OCI-LY1 (cell line): ENCODE measurements at regions not wholly inside any gene's neighbourhood (a gene's known extent, or its start where the extent isn't known, plus 50 kb on each side); places are given as distances from the start of the nearest gene placed in this dataset.

Source experiments
- H2AFZ ChIP-seq: fragments of 200-600 bp; sonication (generic), shearing (Covaris generic); 2 replicates; pipeline ENCODE4 v1.6.0; 2014; ENCODE audit warnings: antibody characterized with exemption, mild to moderate bottlenecking, low read length
- H3F3A ChIP-seq: fragments of 200-600 bp; sonication (generic), shearing (Covaris generic); 2 replicates; pipeline ENCODE4 v1.6.0; 2014; ENCODE audit warnings: mild to moderate bottlenecking, antibody characterized with exemption, low read length, moderate library complexity; ENCODE audit not compliant: insufficient read depth
- H3K27ac ChIP-seq: fragments of 200-600 bp; sonication (generic); 2 replicates; pipeline ENCODE4 v1.5.1; 2014; ENCODE audit warnings: low read length, mixed run types, mild to moderate bottlenecking, low read depth; ENCODE audit not compliant: poor library complexity, severe bottlenecking
- H3K27me3 ChIP-seq: fragments of 200-600 bp; sonication (generic); 2 replicates; pipeline ENCODE4 v1.6.0; 2014; ENCODE audit warnings: antibody characterized with exemption, mild to moderate bottlenecking, low read length, moderate library complexity; ENCODE audit not compliant: insufficient read depth
- H3K36me3 ChIP-seq: fragments of 200-600 bp; sonication (generic); 2 replicates; pipeline ENCODE4 v1.6.1; 2014; ENCODE audit warnings: mild to moderate bottlenecking, antibody characterized with exemption, low read length, moderate library complexity, mixed read lengths; ENCODE audit not compliant: insufficient read depth
- H3K4me1 ChIP-seq: fragments of 200-600 bp; sonication (generic); 2 replicates; pipeline ENCODE4 v1.5.1; 2014; ENCODE audit warnings: mild to moderate bottlenecking, low read length, moderate library complexity; ENCODE audit not compliant: insufficient read depth, severe bottlenecking
- H3K4me2 ChIP-seq: fragments of 200-600 bp; sonication (generic), shearing (Covaris generic); 2 replicates; pipeline ENCODE4 v1.6.1; 2014; ENCODE audit warnings: low read length
- H3K4me3 ChIP-seq: fragments of 200-600 bp; sonication (generic); 2 replicates; pipeline ENCODE4 v1.5.1; 2014; ENCODE audit warnings: low read length, low read depth, mild to moderate bottlenecking, mixed read lengths; ENCODE audit not compliant: poor library complexity, severe bottlenecking
- H3K79me2 ChIP-seq: fragments of 200-600 bp; shearing (Covaris generic); 2 replicates; pipeline ENCODE4 v1.6.1; 2016; ENCODE audit warnings: mixed run types, low read length, mixed read lengths; ENCODE audit not compliant: insufficient read depth
- H3K9ac ChIP-seq: fragments of 200-600 bp; sonication (generic), shearing (Covaris generic); 2 replicates; pipeline ENCODE4 v1.6.1; 2014; ENCODE audit warnings: mild to moderate bottlenecking, low read length, mixed read lengths
- H3K9me2 ChIP-seq: fragments of 200-600 bp; sonication (generic), shearing (Covaris generic); 2 replicates; pipeline ENCODE4 v1.6.1; 2014; ENCODE audit warnings: low read depth, mild to moderate bottlenecking, low read length, mixed read lengths
- H3K9me3 ChIP-seq: fragments of 200-600 bp; shearing (Covaris generic); 2 replicates; pipeline ENCODE4 v1.6.1; 2014; ENCODE audit warnings: low read length, mixed read lengths
- H4K20me1 ChIP-seq: fragments of 200-600 bp; sonication (generic), shearing (Covaris generic); 2 replicates; pipeline ENCODE4 v1.6.0; 2016; ENCODE audit warnings: mild to moderate bottlenecking, low read length; ENCODE audit not compliant: insufficient read depth
- CTCF ChIP-seq: fragments of 200-600 bp; sonication (generic), shearing (Covaris generic); IDR thresholded peaks from 2 replicates; pipeline ENCODE4 v1.5.1; 2017; ENCODE audit warnings: mild to moderate bottlenecking, antibody characterized with exemption, low read length, moderate library complexity, mixed read lengths
- EZH2 ChIP-seq: fragments of 200-600 bp; sonication (generic), shearing (Covaris generic); IDR thresholded peaks from 2 replicates; pipeline ENCODE4 v1.8.0; 2017; ENCODE audit warnings: borderline replicate concordance, mixed run types, mild to moderate bottlenecking, antibody characterized with exemption, low read length, moderate library complexity, mixed read lengths

- Histone ChIP-seq H3K4me3 (no peak overlapping the region), H3F3A (no peaks in the 10 kb centered on the region), H3K9me2 (no peaks in the 10 kb centered on the region), H3K9me3 (no peaks in the 10 kb centered on the region), H2AFZ (no peak overlapping the region), H3K9ac (no peak overlapping the region), H3K36me3 (no peaks in the 10 kb centered on the region), H3K27ac (no peak overlapping the region), H4K20me1 (no peaks in the 10 kb centered on the region), H3K79me2 (no peaks in the 10 kb centered on the region), H3K4me1 (no peaks in the 10 kb centered on the region), H3K27me3 (no peaks in the 10 kb centered on the region), H3K4me2 (no peak overlapping the region)
- no peak for TF ChIP-seq CTCF
- TF ChIP-seq EZH2 = no peak
Measured at GRCh38 chr1:76013206-76013581, 61.4 kb upstream of the ST6GALNAC3 start.

- Histone ChIP-seq H3K27me3 (0 out of 2 replicates have a peak, but pooled peaks cover 2% of the 10 kb centered on the region), H3K79me2 (no peaks in the 10 kb centered on the region), H3K27ac (no peak overlapping the region), H3K4me1 (no peaks in the 10 kb centered on the region), H3K9ac (no peak overlapping the region), H2AFZ (no peak overlapping the region), H4K20me1 (no peaks in the 10 kb centered on the region), H3K36me3 (no peaks in the 10 kb centered on the region), H3F3A (no peaks in the 10 kb centered on the region), H3K9me2 (no peaks in the 10 kb centered on the region), H3K4me2 (no peak overlapping the region), H3K9me3 (no peaks in the 10 kb centered on the region), H3K4me3 (no peak overlapping the region)
- TF ChIP-seq EZH2 (no peak), CTCF (no peak)
Measured at GRCh38 chr1:76015478-76016103, 59.0 kb upstream of the ST6GALNAC3 start.

- no peak overlapping the region for H3K9ac ChIP-seq
- H3K9me2 ChIP-seq = no peaks in the 10 kb centered on the region
- H3K79me2 ChIP-seq = no peaks in the 10 kb centered on the region
- H3K9me3 ChIP-seq = no peaks in the 10 kb centered on the region
- H3K4me3 ChIP-seq = no peak overlapping the region
- no peaks in the 10 kb centered on the region for H3K36me3 ChIP-seq
- no peak overlapping the region for H3K27ac ChIP-seq
- H2AFZ ChIP-seq = no peak overlapping the region
- 0 out of 2 replicates have a peak, but pooled peaks cover 2% of the 10 kb centered on the region for H3K27me3 ChIP-seq
- no peaks in the 10 kb centered on the region for H3F3A ChIP-seq
- no peaks in the 10 kb centered on the region for H3K4me1 ChIP-seq
- H3K4me2 ChIP-seq = no peak overlapping the region
- TF ChIP-seq CTCF (no peak), EZH2 (no peak)
- no peaks in the 10 kb centered on the region for H4K20me1 ChIP-seq
Measured at GRCh38 chr1:76018045-76018444, 56.5 kb upstream of the ST6GALNAC3 start.
